Stimulated activated CD4-positive, alpha-beta T cell treated with anti-CD3 and anti-CD28 coated beads, TNF-alpha, amount 100 ng/mL, for 1 hour (primary cell): ENCODE measurements at regions not wholly inside any gene's neighbourhood (a gene's known extent, or its start where the extent isn't known, plus 50 kb on each side); places are given as distances from the start of the nearest gene placed in this dataset.
"Not testable (repeated sequence)": the region's sequence is repeated elsewhere in the genome, so short reads cannot be mapped to it uniquely, and the experiment has no call there.

ENCODE experiments used
- DNase-seq, 3 donors: peaks; one replicate each; pipeline ENCODE4 v3.0.0-alpha.2; 2020; ENCODE audit warnings: low read depth in 3 of 3, low spot score in 1 of 3

DNA sequence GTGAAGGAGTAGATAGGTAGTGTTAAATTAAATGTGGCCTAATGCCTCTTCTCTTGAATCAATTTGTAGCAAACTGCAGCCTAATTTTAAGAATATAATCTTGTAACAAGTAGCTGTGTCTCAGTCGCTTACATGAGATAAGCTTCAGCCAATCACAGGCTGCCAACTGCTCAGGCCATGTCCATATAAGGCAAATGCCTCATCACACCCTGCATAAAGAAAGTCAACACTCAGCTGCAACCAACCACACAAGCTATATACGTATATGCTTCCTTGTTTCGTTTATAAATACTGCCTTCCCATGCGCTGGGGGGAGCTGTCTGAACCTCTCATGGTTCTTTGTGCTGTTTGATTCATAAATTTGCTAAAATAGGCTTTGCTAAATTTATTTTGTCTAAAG lies 476.3 kb downstream of the TRIB2 start:
- no peak for DNase-seq

- no peak for DNase-seq
Measured at GRCh38 chr2:13193900-13194299, 477.2 kb downstream of the TRIB2 start.

- DNase-seq: no peak
Measured at GRCh38 chr2:13195270-13195669, 478.5 kb downstream of the TRIB2 start.

- DNase-seq: no peak
Measured at GRCh38 chr2:13197248-13197647, 480.5 kb downstream of the TRIB2 start.

DNA sequence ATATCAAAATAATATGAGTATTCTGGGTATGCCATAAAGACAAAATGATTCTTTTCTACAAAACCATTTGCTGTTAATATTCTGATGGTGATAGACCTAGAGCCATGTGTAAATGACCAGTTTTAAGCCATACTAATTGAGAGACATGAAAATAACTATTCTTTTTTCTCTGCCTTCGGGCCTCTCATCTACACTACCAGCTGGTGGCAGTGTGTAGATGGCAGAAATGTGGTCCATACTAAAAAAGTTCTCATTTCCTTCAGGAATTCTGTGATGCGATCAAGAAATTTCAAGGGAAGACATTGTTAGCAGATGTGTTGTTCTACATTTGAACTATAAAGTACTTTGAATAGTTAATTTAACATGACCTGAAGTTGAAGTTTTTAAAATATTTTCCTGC lies 485.2 kb downstream of the TRIB2 start:
- DNase-seq: no peak

DNA sequence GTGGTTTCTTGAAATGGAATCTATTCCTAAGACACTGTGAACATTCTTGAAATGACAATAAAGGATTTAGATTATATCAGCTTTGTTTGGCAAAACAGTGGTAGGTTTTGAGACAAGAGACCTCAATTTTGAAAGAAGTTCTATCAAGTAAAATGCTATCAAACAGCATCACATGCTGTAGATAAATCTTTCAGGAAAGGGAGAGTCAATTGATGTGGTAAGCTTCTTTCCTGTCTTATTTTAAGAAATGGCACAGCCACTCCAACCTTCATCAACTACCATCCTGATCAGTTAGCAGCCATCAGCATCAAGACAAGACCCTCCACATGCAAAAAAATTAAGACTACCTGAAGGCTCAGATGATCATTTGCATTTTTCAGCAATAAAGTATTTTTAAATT lies 495.4 kb downstream of the TRIB2 start:
- DNase-seq: no peak

DNA sequence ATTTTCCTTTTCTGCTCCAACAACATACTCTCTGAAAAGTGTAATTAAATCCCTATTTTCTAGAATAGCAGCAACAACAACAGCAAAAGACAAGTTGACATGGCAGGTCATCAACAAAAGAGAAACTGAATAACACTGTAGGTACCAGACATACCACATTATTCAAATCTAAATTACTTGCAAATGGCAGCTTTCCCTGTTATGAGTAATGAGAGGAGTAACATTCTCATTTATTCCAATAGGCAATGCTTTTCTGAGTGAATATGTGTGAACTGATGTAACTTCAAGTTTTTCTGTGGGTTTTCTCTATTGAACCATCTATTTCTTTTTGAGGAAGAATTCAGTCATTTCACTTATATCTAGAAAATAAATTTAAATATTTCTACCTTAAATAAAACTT lies 501.5 kb downstream of the TRIB2 start:
- DNase-seq: no peak

DNA sequence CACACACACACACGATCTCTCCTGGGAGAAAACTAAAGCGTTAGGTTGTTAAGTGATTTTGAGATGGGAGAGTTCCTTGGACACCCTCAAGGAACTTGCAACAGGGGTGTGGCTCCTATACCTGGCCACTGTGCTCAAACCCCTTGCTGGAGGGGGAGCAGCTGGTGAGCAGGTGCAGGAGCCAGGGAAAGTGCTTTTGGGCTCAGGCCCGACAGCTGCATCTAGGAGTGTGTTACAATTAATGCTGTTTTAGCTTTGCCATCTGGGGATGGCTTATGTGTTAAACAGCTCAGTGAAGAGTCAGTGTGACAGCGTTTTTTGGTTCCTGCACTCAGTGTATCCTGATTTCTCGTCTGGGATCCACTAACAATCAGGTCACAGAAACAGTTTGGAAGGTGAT lies 510.8 kb downstream of the TRIB2 start:
- DNase-seq: no peak

GRCh38 chr2:13230221-13230620 lies 513.5 kb downstream of the TRIB2 start:
- DNase-seq: no peak

GRCh38 chr2:13240061-13240460 lies 523.3 kb downstream of the TRIB2 start:
- no peak for DNase-seq

- no peak for DNase-seq
Measured at GRCh38 chr2:13240789-13241487, 524.2 kb downstream of the TRIB2 start.

DNA sequence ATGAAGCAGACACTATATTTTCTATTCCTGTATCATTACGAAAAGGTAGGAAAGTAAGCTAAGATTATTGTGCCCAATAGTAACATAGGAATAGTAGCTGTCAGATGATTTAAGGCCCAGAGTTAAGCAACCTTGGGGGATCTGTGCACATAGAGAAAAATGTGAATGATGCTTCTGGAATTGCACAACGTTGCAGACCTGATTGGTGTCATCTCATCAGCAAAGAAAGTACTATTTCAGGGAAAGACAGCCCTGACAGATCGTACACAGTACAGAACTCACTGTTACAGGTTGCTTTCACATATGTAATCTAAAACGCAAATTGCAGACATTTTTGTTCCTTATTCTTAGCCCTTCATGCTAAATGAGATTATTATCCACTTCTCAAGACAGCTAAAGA lies 535.9 kb downstream of the TRIB2 start:
- DNase-seq: no peak

- DNase-seq: no peak
Measured at GRCh38 chr2:13255485-13255884, 538.7 kb downstream of the TRIB2 start.

- DNase-seq: no peak
Measured at GRCh38 chr2:13260402-13260801, 543.7 kb downstream of the TRIB2 start.

DNA sequence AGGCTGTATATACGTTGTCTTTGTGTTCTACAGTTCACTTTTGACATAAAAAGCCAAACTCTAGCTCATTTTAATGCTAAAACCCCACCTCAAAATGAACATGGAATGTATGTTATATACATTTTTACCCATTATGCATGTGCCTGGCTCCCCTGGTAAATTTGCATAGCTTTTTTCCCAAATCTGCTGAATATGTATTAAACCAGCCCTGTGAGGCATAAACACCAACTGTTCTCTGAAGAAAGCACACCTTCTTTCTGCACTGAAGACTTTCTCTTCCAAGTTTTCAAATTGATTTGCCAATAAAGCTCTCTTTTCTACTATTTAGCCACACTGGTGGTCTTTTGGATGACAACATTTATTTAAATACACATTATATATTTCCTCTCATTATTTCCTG lies 549.4 kb downstream of the TRIB2 start:
- DNase-seq: no peak

DNA sequence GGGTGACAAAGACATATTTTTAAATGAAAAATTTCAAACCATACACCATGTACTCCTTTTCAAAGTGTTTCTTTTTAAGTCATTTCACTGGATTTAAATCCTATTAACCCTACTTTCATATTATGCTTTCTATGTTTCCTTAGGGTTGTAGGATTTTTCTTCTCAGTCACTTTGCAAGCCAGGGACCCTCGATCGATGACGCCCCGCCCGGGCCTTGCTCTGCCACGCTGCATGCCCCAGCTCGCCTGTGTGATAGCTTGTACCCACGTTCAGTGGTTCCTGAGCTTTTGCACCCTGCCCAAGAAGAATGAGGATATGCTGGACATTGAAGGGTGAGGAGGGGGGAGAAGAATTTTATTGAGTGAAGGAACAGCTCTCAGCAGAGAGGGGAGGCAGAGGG lies 568.0 kb downstream of the TRIB2 start:
- no peak for DNase-seq

DNA sequence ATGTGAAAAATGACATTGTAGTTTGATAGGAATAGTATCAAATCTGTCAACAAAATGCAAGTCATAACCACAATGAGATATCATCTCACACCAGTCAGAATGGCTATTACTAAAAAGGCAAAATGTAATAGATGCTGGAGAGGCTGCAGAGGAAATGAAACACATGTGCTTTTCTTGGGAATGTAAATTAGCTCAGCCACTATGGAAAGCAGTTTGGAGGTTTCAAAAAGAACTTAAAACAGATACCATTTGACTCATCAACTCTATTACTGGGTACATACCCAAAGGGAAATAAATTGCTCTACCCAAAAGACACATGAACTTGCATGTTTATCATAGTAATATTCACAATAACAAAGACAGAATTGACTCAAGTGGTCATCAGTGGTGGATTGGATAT lies 572.6 kb downstream of the TRIB2 start:
- no peak for DNase-seq

DNA sequence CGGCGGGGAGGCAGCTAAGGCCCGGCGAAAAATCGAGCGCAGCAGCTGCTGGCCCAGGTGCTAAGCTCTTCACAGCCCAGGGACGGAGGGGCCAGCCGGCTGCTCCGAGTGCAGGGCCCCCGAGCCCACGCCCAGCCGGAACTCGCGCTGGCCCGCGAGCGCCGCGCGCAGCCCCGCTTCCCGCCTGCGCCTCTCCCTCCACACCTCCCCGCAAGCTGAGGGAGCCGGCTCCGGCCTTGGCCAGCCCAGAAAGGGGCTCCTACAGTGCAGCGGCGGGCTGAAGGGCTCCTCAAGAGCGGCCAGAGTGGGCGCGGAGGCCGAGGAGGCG lies 591.7 kb downstream of the TRIB2 start:
- not testable (repeated sequence) for DNase-seq

DNA sequence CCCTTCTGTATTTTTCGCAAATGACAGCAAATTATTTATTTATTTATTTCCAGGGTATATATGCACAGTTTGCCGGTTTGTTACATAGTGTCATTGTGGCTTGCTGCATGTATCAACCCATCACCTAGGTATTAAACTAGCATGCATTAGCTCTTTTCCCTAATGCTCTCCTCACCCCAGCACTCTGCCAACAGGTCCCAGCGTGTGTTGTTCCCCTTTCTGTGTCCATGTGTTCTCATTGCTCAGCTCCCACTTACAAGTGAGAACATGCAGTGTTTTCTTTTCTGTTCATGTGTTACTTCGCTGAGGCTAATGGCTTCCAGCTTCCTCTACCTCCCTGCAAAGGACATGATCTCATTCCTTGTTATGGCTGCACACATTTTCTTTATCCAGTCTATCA lies 592.3 kb downstream of the TRIB2 start:
- no peak for DNase-seq

DNA sequence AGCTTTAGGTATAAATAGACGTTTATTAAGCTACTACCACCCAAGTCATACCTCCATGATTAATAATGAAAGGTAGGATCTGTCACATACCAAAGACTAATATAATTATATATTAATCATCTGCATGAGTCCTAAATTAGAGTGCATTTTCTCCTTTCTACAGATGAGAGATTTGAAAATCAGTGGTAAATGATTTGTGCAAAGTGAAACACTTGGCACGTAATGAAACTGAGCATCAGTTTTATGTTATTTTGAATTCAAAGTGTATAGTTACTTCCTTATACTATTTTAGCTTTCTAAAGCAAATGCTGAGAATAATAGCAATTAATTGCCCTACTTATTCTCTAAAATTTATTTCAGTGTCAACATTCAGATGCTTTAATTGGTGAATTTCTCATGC lies 615.3 kb downstream of the TRIB2 start:
- no peak for DNase-seq

DNA sequence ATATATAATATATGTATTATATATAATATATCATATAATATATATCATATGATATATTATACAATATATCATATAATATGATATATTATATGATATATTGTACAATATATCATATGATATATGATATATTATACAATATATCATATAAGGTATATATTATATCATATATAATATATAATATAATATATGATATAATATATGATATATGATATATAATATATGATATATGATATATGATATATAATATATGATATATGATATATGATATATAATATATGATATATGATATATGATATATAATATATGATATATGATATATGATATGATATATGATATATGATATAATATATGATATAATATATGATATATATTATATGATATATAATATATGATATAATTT lies 617.3 kb downstream of the TRIB2 start:
- DNase-seq: not testable (repeated sequence)

DNA sequence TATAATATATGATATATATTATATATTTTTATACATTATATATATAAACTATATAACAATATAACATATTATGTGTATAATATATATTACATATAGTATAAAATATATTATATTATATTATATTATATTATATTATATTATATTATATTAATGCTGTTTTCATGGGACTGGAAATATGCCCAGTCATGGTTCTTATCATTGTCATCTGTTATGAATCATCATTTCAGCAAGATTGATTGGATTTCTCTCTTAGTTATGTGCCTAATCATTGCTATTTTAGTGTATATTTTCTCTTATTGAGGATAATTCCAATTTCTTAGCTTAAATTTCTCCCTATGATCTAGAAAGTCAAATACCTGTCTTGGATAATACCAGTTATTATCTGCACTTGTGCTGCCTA lies 617.8 kb downstream of the TRIB2 start:
- DNase-seq: no peak

DNA sequence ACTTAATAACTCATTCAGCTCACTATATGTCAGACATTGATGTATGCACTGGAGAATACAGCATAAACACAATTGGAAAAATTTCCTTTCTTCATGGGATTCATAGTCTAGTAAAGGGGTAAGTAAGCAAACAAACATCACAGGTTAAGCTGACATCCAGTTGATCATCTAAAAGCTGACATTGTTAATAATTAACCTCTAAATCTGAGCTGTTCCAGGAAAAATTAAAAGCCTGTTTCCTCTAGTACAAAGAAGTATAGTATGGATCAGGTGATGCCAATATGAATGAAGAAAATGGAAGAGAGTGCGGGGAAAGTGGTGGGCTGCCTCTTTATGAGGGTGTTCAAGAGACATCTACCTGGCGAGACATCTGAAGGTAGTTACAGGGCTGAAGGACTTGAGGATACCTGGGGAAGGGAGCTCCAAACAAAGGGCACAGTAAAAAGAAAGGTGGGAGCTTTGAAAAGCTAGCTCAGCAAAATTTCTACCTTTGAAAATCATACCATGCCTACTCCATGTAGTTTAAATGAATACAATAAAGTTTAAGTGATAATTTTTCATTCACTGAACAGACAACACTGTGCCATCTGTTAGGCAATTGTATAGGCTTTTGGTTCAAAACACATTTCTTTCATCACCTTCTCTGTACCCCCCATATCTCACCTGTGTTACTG lies 619.3 kb downstream of the TRIB2 start:
- no peak for DNase-seq
